ENCODE measurements at regions not wholly inside any gene's neighbourhood (a gene's known extent, or its start where the extent isn't known, plus 50 kb on each side); places are given as distances from the start of the nearest gene placed in this dataset.

GRCh38 chr7:144969787-144970186 is 133.9 kb upstream of the TPK1 start:
- DNase-seq (ENCODE audit: low read depth in 2 of 2) = no peak

GRCh38 chr7:144960763-144961162 is 124.9 kb upstream of the TPK1 start:
- DNase-seq (ENCODE audit: low read depth in 2 of 2) = no peak

GRCh38 chr7:144957998-144958397 is 122.1 kb upstream of the TPK1 start:
- no peak for DNase-seq (ENCODE audit: low read depth in 2 of 2)

GRCh38 chr7:144955422-144955821 is 119.6 kb upstream of the TPK1 start:
- DNase-seq (ENCODE audit: low read depth in 2 of 2) = no peak

- DNase-seq (ENCODE audit: low read depth in 2 of 2) = no peak
Measured at GRCh38 chr7:144941127-144941526, 105.3 kb upstream of the TPK1 start.

GRCh38 chr7:144937199-144937598 is 101.3 kb upstream of the TPK1 start:
- no peak for DNase-seq (ENCODE audit: low read depth in 2 of 2)

GRCh38 chr7:144936314-144936713 is 100.5 kb upstream of the TPK1 start:
- no peak for DNase-seq (ENCODE audit: low read depth in 2 of 2)

- DNase-seq (ENCODE audit: low read depth in 2 of 2) = no peak
Measured at GRCh38 chr7:144910411-144910810, 74.6 kb upstream of the TPK1 start.

GRCh38 chr7:144908943-144909556 is 73.2 kb upstream of the TPK1 start:
- DNase-seq (ENCODE audit: low read depth in 2 of 2) = no peak

- DNase-seq (ENCODE audit: low read depth in 2 of 2) = no peak
Measured at GRCh38 chr7:144908324-144908723, 72.5 kb upstream of the TPK1 start.

- no peak for DNase-seq (ENCODE audit: low read depth in 2 of 2)
Measured at GRCh38 chr7:144907577-144907976, 71.7 kb upstream of the TPK1 start.

- no peak for DNase-seq (ENCODE audit: low read depth in 2 of 2)
Measured at GRCh38 chr7:144903201-144903600, 67.3 kb upstream of the TPK1 start.

GRCh38 chr7:144892761-144893160 is 56.9 kb upstream of the TPK1 start:
- no peak for DNase-seq (ENCODE audit: low read depth in 2 of 2)

All from activated CD4-positive, alpha-beta T cell treated with anti-CD3 and anti-CD28 coated beads for 24 hours (primary cell).